H9 (cell line): ENCODE measurements at regions not wholly inside any gene's neighbourhood (a gene's known extent, or its start where the extent isn't known, plus 50 kb on each side); places are given as distances from the start of the nearest gene placed in this dataset.

Experiments used
- DNase-seq: peaks from one replicate; pipeline ENCODE4 v3.0.0-alpha.2; 2017
- H2AFZ ChIP-seq: one replicate; pipeline ENCODE4 v1.6.1; 2013; ENCODE audit warnings: mild to moderate bottlenecking, low read length, control low read depth, moderate library complexity
- H2AK5ac ChIP-seq: 2 replicates; pipeline ENCODE4 v1.6.1; 2013; ENCODE audit warnings: low read length, control low read depth, mixed read lengths; ENCODE audit not compliant: insufficient read length
- H2BK120ac ChIP-seq: one replicate; pipeline ENCODE4 v1.6.1; 2013; ENCODE audit warnings: low read depth, mild to moderate bottlenecking, low read length, control low read depth, inconsistent platforms; ENCODE audit not compliant: poor library complexity, severe bottlenecking
- H2BK12ac ChIP-seq: 2 replicates; pipeline ENCODE4 v1.6.1; 2013; ENCODE audit warnings: low read length, control low read depth, mixed read lengths, low read depth; ENCODE audit not compliant: insufficient read length
- H2BK15ac ChIP-seq: 2 replicates; pipeline ENCODE4 v1.6.1; 2013; ENCODE audit warnings: low read depth, low read length, control low read depth
- H2BK20ac ChIP-seq: one replicate; pipeline ENCODE4 v1.6.1; 2013; ENCODE audit warnings: low read depth, mild to moderate bottlenecking, low read length, control low read depth, inconsistent platforms; ENCODE audit not compliant: poor library complexity, severe bottlenecking
- H2BK5ac ChIP-seq: 2 replicates; pipeline ENCODE4 v1.6.1; 2013; ENCODE audit warnings: low read length, control low read depth, mixed read lengths; ENCODE audit not compliant: insufficient read length
- H3K14ac ChIP-seq: 2 replicates; pipeline ENCODE4 v1.6.1; 2013; ENCODE audit warnings: low read length, control low read depth; ENCODE audit not compliant: insufficient read depth
- H3K18ac ChIP-seq: 2 replicates; pipeline ENCODE4 v1.6.1; 2013; ENCODE audit warnings: low read depth, mild to moderate bottlenecking, mixed read lengths, low read length, control low read depth; ENCODE audit not compliant: insufficient read length
- H3K23ac ChIP-seq: 2 replicates; pipeline ENCODE4 v1.6.1; 2013; ENCODE audit warnings: low read length, control low read depth, mixed read lengths, low read depth; ENCODE audit not compliant: insufficient read length
- H3K23me2 ChIP-seq: 2 replicates; pipeline ENCODE4 v1.6.1; 2013; ENCODE audit warnings: low read depth, mild to moderate bottlenecking, mixed read lengths, low read length, control low read depth; ENCODE audit not compliant: insufficient read length, poor library complexity, severe bottlenecking
- H3K27ac ChIP-seq: 2 replicates; pipeline ENCODE4 v1.5.1; 2013; ENCODE audit warnings: low read length, control low read depth, mixed read lengths, low read depth; ENCODE audit not compliant: insufficient read length
- H3K27me3 ChIP-seq: 2 replicates; pipeline ENCODE4 v1.6.1; 2013; ENCODE audit warnings: low read length, control low read depth, inconsistent platforms; ENCODE audit not compliant: insufficient read depth
- H3K4ac ChIP-seq: 2 replicates; pipeline ENCODE4 v1.6.1; 2013; ENCODE audit warnings: low read depth, mild to moderate bottlenecking, control low read depth, inconsistent platforms, low read length, moderate library complexity
- H3K4me1 ChIP-seq: 2 replicates; pipeline ENCODE4 v1.6.1; 2013; ENCODE audit warnings: low read length, control low read depth, inconsistent platforms; ENCODE audit not compliant: insufficient read depth
- H3K4me2 ChIP-seq: 2 replicates; pipeline ENCODE4 v1.6.1; 2013; ENCODE audit warnings: low read length, control low read depth, mixed read lengths; ENCODE audit not compliant: insufficient read length, insufficient read depth
- H3K56ac ChIP-seq: 2 replicates; pipeline ENCODE4 v1.6.1; 2013; ENCODE audit warnings: low read depth, mild to moderate bottlenecking, mixed read lengths, low read length, control low read depth; ENCODE audit not compliant: insufficient read length
- H3K79me1 ChIP-seq: 2 replicates; pipeline ENCODE4 v1.6.1; 2013; ENCODE audit warnings: low read depth, mild to moderate bottlenecking, moderate library complexity, low read length, control low read depth, inconsistent platforms; ENCODE audit not compliant: insufficient read depth, poor library complexity, severe bottlenecking
- H3K79me2 ChIP-seq: 2 replicates; pipeline ENCODE4 v1.6.1; 2013; ENCODE audit warnings: low read length, control low read depth, inconsistent platforms; ENCODE audit not compliant: insufficient read depth
- H3K9ac ChIP-seq: 2 replicates; pipeline ENCODE4 v1.6.1; 2013; ENCODE audit warnings: low read length, control low read depth, mixed read lengths; ENCODE audit not compliant: insufficient read length; ENCODE audit errors: extremely low read depth
- H3K9me3 ChIP-seq: one replicate; pipeline ENCODE4 v1.6.1; 2013; ENCODE audit warnings: low read depth, low read length, inconsistent platforms; ENCODE audit not compliant: control insufficient read depth
- H3T11ph ChIP-seq: one replicate; pipeline ENCODE4 v1.6.1; 2013; ENCODE audit warnings: mild to moderate bottlenecking, low read length, control low read depth, inconsistent platforms
- H4K20me1 ChIP-seq: one replicate; pipeline ENCODE4 v1.6.1; 2013; ENCODE audit not compliant: control insufficient read depth, insufficient read length, insufficient read depth
- H4K5ac ChIP-seq: 2 replicates; pipeline ENCODE4 v1.6.1; 2013; ENCODE audit warnings: low read depth, mild to moderate bottlenecking, mixed read lengths, low read length, control low read depth; ENCODE audit not compliant: insufficient read length
- H4K8ac ChIP-seq: replicated peaks from 2 replicates; pipeline ENCODE4 v1.6.1; 2013; ENCODE audit warnings: low read length, control low read depth, mixed read lengths, low read depth; ENCODE audit not compliant: insufficient read length
- H4K91ac ChIP-seq: 2 replicates; pipeline ENCODE4 v1.6.1; 2013; ENCODE audit warnings: low read depth, mild to moderate bottlenecking, moderate library complexity, mixed read lengths, low read length, control low read depth; ENCODE audit not compliant: insufficient read length
- H3K27ac Mint-ChIP-seq, 3 experiments: 2 replicates in 2 of 3; 3 replicates in 1 of 3; pipeline ENCODE4 v1.8.0; 2020 to 2021; ENCODE audit warnings: mixed read lengths in 3 of 3, mild to moderate bottlenecking in 1 of 3, moderate library complexity in 1 of 3
- H3K27me3 Mint-ChIP-seq: 2 replicates; pipeline ENCODE4 v1.8.0; 2021; ENCODE audit warnings: low read depth, mild to moderate bottlenecking, moderate library complexity, mixed read lengths
- H3K36me3 Mint-ChIP-seq, 3 experiments: 2 replicates in 2 of 3; 3 replicates in 1 of 3; pipeline ENCODE4 v1.8.0; 2020 to 2021; ENCODE audit warnings: low read depth in 3 of 3, mixed read lengths in 3 of 3; ENCODE audit not compliant: insufficient read depth in 1 of 3
- H3K4me1 Mint-ChIP-seq, 2 experiments: 2 replicates each; pipeline ENCODE4 v1.8.0; 2020; ENCODE audit warnings: mixed read lengths in 2 of 2
- H3K4me3 Mint-ChIP-seq, 2 experiments: 2 replicates in 1 of 2; 3 replicates in 1 of 2; pipeline ENCODE4 v1.8.0; 2020 to 2021; ENCODE audit warnings: mild to moderate bottlenecking in 2 of 2, mixed read lengths in 2 of 2, moderate library complexity in 1 of 2
- H3K9me3 Mint-ChIP-seq, 2 experiments: 2 replicates in 1 of 2; 3 replicates in 1 of 2; pipeline ENCODE4 v1.8.0; 2020; ENCODE audit warnings: mild to moderate bottlenecking in 2 of 2, mixed read lengths in 2 of 2, moderate library complexity in 1 of 2
- CTCF ChIP-seq: fragments of 200-600 bp; sonication (generic); conservative IDR thresholded peaks from 3 replicates; pipeline ENCODE4 v1.8.0; 2021; ENCODE audit warnings: antibody characterized with exemption, mild to moderate bottlenecking
- WGBS: extraction: QIAGEN DNeasy Blood & Tissue Kit; methylation state at CpG from one replicate; pipeline ENCODE4 v1.1.7; 2013; ENCODE audit warnings: missing lambda C conversion rate, low lambda C conversion rate, mixed read lengths; ENCODE audit not compliant: insufficient read length; ENCODE audit errors: extremely low coverage; 5-methylcytosine and 5-hydroxymethylcytosine counted together

DNA sequence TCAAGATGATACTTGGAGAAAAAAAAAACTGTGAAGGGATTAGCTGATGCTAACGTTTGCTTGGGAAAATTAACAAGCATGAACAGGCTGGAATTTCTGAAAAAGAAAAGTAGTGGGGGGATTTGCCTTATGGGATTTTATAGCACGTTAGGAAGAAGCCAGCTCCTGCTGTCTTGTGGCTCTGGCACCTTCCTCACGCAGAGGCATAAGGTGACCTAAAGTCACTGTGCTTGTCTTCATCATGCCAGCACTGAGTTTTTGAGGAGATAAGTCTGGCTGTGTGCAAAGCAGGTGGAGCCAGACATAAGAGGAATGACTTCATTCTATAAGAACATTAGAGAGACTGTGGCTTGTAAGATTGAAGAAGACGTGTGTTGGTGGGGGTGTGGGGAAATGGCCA is 94.4 kb upstream of the MAP1B start:
- H3K79me2 ChIP-seq: no peaks in the 10 kb centered on the region
- H3K9ac ChIP-seq: no peak overlapping the region
- H3T11ph ChIP-seq: no peak overlapping the region
- no peak overlapping the region for H2AK5ac ChIP-seq
- H3K36me3 Mint-ChIP-seq: no peaks in the 10 kb centered on the region
- no peaks in the 10 kb centered on the region for H3K9me3 Mint-ChIP-seq
- peaks cover 17 to 25% of the 10 kb centered on the region in 2 experiments for H3K4me1 Mint-ChIP-seq
- no peaks in the 10 kb centered on the region for H3K9me3 ChIP-seq
- no peak overlapping the region for H3K56ac ChIP-seq
- no peak overlapping the region for H2BK5ac ChIP-seq
- H3K4me3 Mint-ChIP-seq: no peak overlapping the region
- H3K23me2 ChIP-seq: no peaks in the 10 kb centered on the region
- no peak overlapping the region for H3K27ac ChIP-seq
- WGBS: no CpG with 5 or more reads among the region's 4 CpGs
- H4K5ac ChIP-seq: no peak overlapping the region
- no peak overlapping the region for H4K91ac ChIP-seq
- H3K4ac ChIP-seq: no peak overlapping the region
- no peak overlapping the region for H2BK15ac ChIP-seq
- H3K23ac ChIP-seq: no peak overlapping the region
- H3K79me1 ChIP-seq: no peaks in the 10 kb centered on the region
- H4K8ac ChIP-seq: no peak overlapping the region
- H3K27me3 Mint-ChIP-seq: no peaks in the 10 kb centered on the region
- no peaks in the 10 kb centered on the region for H3K27me3 ChIP-seq
- no peak overlapping the region for H3K18ac ChIP-seq
- no peak overlapping the region for H2BK12ac ChIP-seq
- H3K14ac ChIP-seq: no peak overlapping the region
- H2BK20ac ChIP-seq: no peak overlapping the region
- no peak for TF ChIP-seq CTCF
- no peaks in the 10 kb centered on the region for H4K20me1 ChIP-seq
- no peak overlapping the region; a peak in 1 of 7 replicates for H3K27ac Mint-ChIP-seq
- no peak overlapping the region for H2AFZ ChIP-seq
- H3K4me1 ChIP-seq: no peaks in the 10 kb centered on the region
- H2BK120ac ChIP-seq: no peak overlapping the region
- H3K4me2 ChIP-seq: no peak overlapping the region
- no peak for DNase-seq
